NCI-H345 treated with DMSO at 0.1 percent for 48 hours (cell line): ENCODE measurements at regions not wholly inside any gene's neighbourhood (a gene's known extent, or its start where the extent isn't known, plus 50 kb on each side); places are given as distances from the start of the nearest gene placed in this dataset.

ENCODE experiments used
- DNase-seq: peaks from one replicate; lab custom pipeline; 2025; ENCODE audit not compliant: unreplicated experiment; lab: John Stamatoyannopoulos, UW

GRCh38 chr17:27973258-27974044 is 69.0 kb upstream of the NLK start:
- no peak for DNase-seq

- no peak for DNase-seq
These were observed 68.4 kb upstream of the NLK start for GRCh38 chr17:27974045-27974436.

GRCh38 chr17:27974531-27975145 is 67.8 kb upstream of the NLK start:
- DNase-seq = no peak

- no peak for DNase-seq
These were observed 67.1 kb upstream of the NLK start for GRCh38 chr17:27975146-27976011.

- DNase-seq = no peak
These were observed 66.1 kb upstream of the NLK start for GRCh38 chr17:27976331-27976730.

GRCh38 chr17:27977751-27978688 is 64.5 kb upstream of the NLK start:
- no peak for DNase-seq

- no peak for DNase-seq
These were observed 63.7 kb upstream of the NLK start for GRCh38 chr17:27978689-27979175.

GRCh38 chr17:27980043-27980442 is 62.4 kb upstream of the NLK start:
- no peak for DNase-seq

- DNase-seq = no peak
These were observed 60.5 kb upstream of the NLK start for GRCh38 chr17:27981978-27982377.

GRCh38 chr17:27982688-27983087 is 59.8 kb upstream of the NLK start:
- no peak for DNase-seq

- DNase-seq = no peak
These were observed 58.6 kb upstream of the NLK start for GRCh38 chr17:27983853-27984252.

GRCh38 chr17:27984404-27984803 is 58.1 kb upstream of the NLK start:
- no peak for DNase-seq

- no peak for DNase-seq
These were observed 57.7 kb upstream of the NLK start for GRCh38 chr17:27984816-27985215.

GRCh38 chr17:27985306-27985705 is 57.2 kb upstream of the NLK start:
- no peak for DNase-seq

- DNase-seq = no peak
These were observed 56.6 kb upstream of the NLK start for GRCh38 chr17:27985736-27986399.

GRCh38 chr17:27986805-27987684 is 55.4 kb upstream of the NLK start:
- DNase-seq = no peak

GRCh38 chr17:27989046-27989445 is 53.4 kb upstream of the NLK start:
- no peak for DNase-seq

GRCh38 chr17:27990100-27990499 is 52.4 kb upstream of the NLK start:
- DNase-seq = no peak

- no peak for DNase-seq
These were observed 51.5 kb upstream of the NLK start for GRCh38 chr17:27990979-27991378.
